B cell (primary cell): ENCODE measurements at regions not wholly inside any gene's neighbourhood (a gene's known extent, or its start where the extent isn't known, plus 50 kb on each side); places are given as distances from the start of the nearest gene placed in this dataset.

Experiments used
- ATAC-seq: fragments of 200-7000 bp; cut with Tn5 transposase; one replicate; pipeline ENCODE4 v1.10.0; 2021; ENCODE audit warnings: low read depth, mild to moderate bottlenecking, moderate number of reproducible peaks, moderate library complexity
- CTCF ChIA-PET: fragments of 350-600 bp; sonication (Branson Sonifier 250); formaldehyde crosslinking; loops from one replicate; lab custom pipeline; 2021; ENCODE audit warnings: antibody characterized with exemption, inconsistent platforms; lab: Charles Lee
- POLR2A ChIA-PET: fragments of 350-600 bp; sonication (Branson Sonifier 250); formaldehyde crosslinking; loops from one replicate; lab custom pipeline; 2021; ENCODE audit warnings: antibody characterized with exemption; lab: Charles Lee
- DNase-seq: peaks from one replicate; pipeline ENCODE4 v3.0.0; 2013
- H2AFZ ChIP-seq: 2 replicates; pipeline ENCODE4 v1.6.1; 2012; ENCODE audit warnings: mild to moderate bottlenecking, low read depth, low read length; ENCODE audit not compliant: insufficient read depth, poor library complexity, severe bottlenecking
- H3K27ac ChIP-seq, 2 donors: 1 replicate in 1 of 2; 2 replicates in 1 of 2; pipeline ENCODE4 v1.5.1; 2012 to 2013; ENCODE audit warnings: low read length in 2 of 2, mild to moderate bottlenecking in 2 of 2, moderate library complexity in 1 of 2
- H3K27me3 ChIP-seq, 4 experiments: fragments of 200-600 bp in 1 of 4; sonication (generic) in 1 of 4; replicated peaks in 1 of 4; 1 replicate in 2 of 4; 2 replicates in 2 of 4; pipeline versions ENCODE4 v1.6.1 to v1.7.0; 2013 to 2016; ENCODE audit warnings: low read length in 3 of 4, mild to moderate bottlenecking in 2 of 4, mixed read lengths in 1 of 4, moderate library complexity in 1 of 4; ENCODE audit not compliant: insufficient read depth in 4 of 4, control insufficient read depth in 3 of 4; ENCODE audit errors: control extremely low read depth in 1 of 4
- H3K36me3 ChIP-seq, 2 experiments: replicated peaks in 1 of 2; 1 replicate in 1 of 2; 2 replicates in 1 of 2; pipeline versions ENCODE4 v1.6.1 to v1.7.1; 2013; ENCODE audit warnings: low read length in 1 of 2; ENCODE audit not compliant: insufficient read depth in 2 of 2, control insufficient read depth in 1 of 2; ENCODE audit errors: control extremely low read depth in 1 of 2, extremely low read depth in 1 of 2
- H3K4me1 ChIP-seq, 2 donors: fragments of 200-600 bp in 1 of 2; sonication (generic) in 1 of 2; 1 replicate in 1 of 2; 2 replicates in 1 of 2; pipeline versions ENCODE4 v1.5.1 to v1.6.1; 2013 to 2017; ENCODE audit warnings: low read length in 2 of 2; ENCODE audit not compliant: control insufficient read depth in 2 of 2, insufficient read depth in 2 of 2
- H3K4me2 ChIP-seq: replicated peaks from 2 replicates; pipeline ENCODE3; 2012; ENCODE audit warnings: mild to moderate bottlenecking, low read depth, low read length; ENCODE audit not compliant: poor library complexity, severe bottlenecking
- H3K4me3 ChIP-seq, 5 experiments: fragments of 200-600 bp in 1 of 5; sonication (generic) in 1 of 5; 1 replicate in 3 of 5; 2 replicates in 2 of 5; pipeline versions ENCODE4 v1.5.1 to v1.7.0; 2011 to 2016; ENCODE audit warnings: low read length in 4 of 5, mild to moderate bottlenecking in 4 of 5, low read depth in 2 of 5, control low read depth in 1 of 5, moderate library complexity in 1 of 5; ENCODE audit not compliant: insufficient read depth in 1 of 5; ENCODE audit errors: control extremely low read depth in 1 of 5, extremely low read depth in 1 of 5
- H3K79me2 ChIP-seq: fragments of 200-600 bp; sonication (generic); one replicate; pipeline ENCODE4 v1.6.0; 2016; ENCODE audit warnings: low read length; ENCODE audit not compliant: control insufficient read depth, insufficient read depth
- H3K9ac ChIP-seq: fragments of 200-600 bp; sonication (generic); 2 replicates; pipeline ENCODE4 v1.6.1; 2017; ENCODE audit warnings: mild to moderate bottlenecking, low read length, moderate library complexity
- H3K9me3 ChIP-seq, 3 donors: one replicate each; pipeline versions ENCODE4 v1.6.1 to v1.7.1; 2013; ENCODE audit warnings: low read length in 2 of 3; ENCODE audit not compliant: control insufficient read depth in 2 of 3, insufficient read depth in 1 of 3; ENCODE audit errors: control extremely low read depth in 1 of 3
- H4K20me1 ChIP-seq: 2 replicates; pipeline ENCODE4 v1.6.0; 2012; ENCODE audit warnings: mild to moderate bottlenecking, low read length; ENCODE audit not compliant: insufficient read depth, control insufficient read depth, poor library complexity, severe bottlenecking
- H3K27ac Mint-ChIP-seq: one replicate; pipeline ENCODE4 v1.8.0; 2021; ENCODE audit warnings: mixed read lengths
- H3K27me3 Mint-ChIP-seq: one replicate; pipeline ENCODE4 v1.8.0; 2021; ENCODE audit warnings: mixed read lengths
- H3K4me1 Mint-ChIP-seq: one replicate; pipeline ENCODE4 v1.8.0; 2021; ENCODE audit warnings: mixed read lengths
- H3K4me3 Mint-ChIP-seq: one replicate; pipeline ENCODE4 v1.8.0; 2021; ENCODE audit warnings: mixed read lengths
- H3K9me3 Mint-ChIP-seq: one replicate; pipeline ENCODE4 v1.8.0; 2022; ENCODE audit warnings: mixed read lengths; ENCODE audit not compliant: insufficient read depth
- CTCF ChIP-seq: fragments of 200-600 bp; IDR thresholded peaks from one replicate; pipeline ENCODE4 v1.8.0; 2022; ENCODE audit warnings: antibody characterized with exemption, mild to moderate bottlenecking
- EZH2 ChIP-seq: IDR thresholded peaks from 2 replicates; pipeline ENCODE4 v1.6.1; 2012; ENCODE audit warnings: borderline replicate concordance, low read depth, mild to moderate bottlenecking, moderate library complexity, low read length; ENCODE audit not compliant: insufficient read depth, poor library complexity, severe bottlenecking
- whole genome bisulfite sequencing: methylation state at CpG from one replicate; pipeline ENCODE4 v1.1.5; 2013; ENCODE audit warnings: missing lambda C conversion rate; ENCODE audit not compliant: insufficient coverage; 5-methylcytosine and 5-hydroxymethylcytosine counted together
- intact Hi-C: fragments of 100-400 bp; cut with micrococcal nuclease; formaldehyde crosslinking; loops from one replicate; pipeline ENCODE4 v1.10.0; 2022

GRCh38 chr13:79779761-79780160, 298.8 kb downstream of the NDFIP2 start:
- H3K27me3 ChIP-seq = no peaks in the 10 kb centered on the region
- H3K36me3 ChIP-seq = no peaks in the 10 kb centered on the region
- POLR2A ChIA-PET = no interaction called here
- TF ChIP-seq EZH2 (no peak), CTCF (no peak)
- Mint-ChIP-seq H3K4me3 (no peak overlapping the region), H3K4me1 (no peaks in the 10 kb centered on the region), H3K27ac (no peak overlapping the region), H3K9me3 (no peaks in the 10 kb centered on the region), H3K27me3 (no peaks in the 10 kb centered on the region)
- H3K4me2 ChIP-seq = no peak overlapping the region
- ATAC-seq (no peak), DNase-seq (no peak)
- intact Hi-C loops = no loop called here
- no peak overlapping the region for H3K9ac ChIP-seq
- CTCF ChIA-PET = no interaction called here
- 100% methylated on average over 1 of the region's 1 CpG for WGBS
- H3K4me3 ChIP-seq = no peak overlapping the region
- no peaks in the 10 kb centered on the region for H3K9me3 ChIP-seq
- H3K79me2 ChIP-seq = no peaks in the 10 kb centered on the region
- H2AFZ ChIP-seq = no peak overlapping the region
- no peak overlapping the region for H3K27ac ChIP-seq
- H4K20me1 ChIP-seq = no peaks in the 10 kb centered on the region
- H3K4me1 ChIP-seq = no peaks in the 10 kb centered on the region

DNA sequence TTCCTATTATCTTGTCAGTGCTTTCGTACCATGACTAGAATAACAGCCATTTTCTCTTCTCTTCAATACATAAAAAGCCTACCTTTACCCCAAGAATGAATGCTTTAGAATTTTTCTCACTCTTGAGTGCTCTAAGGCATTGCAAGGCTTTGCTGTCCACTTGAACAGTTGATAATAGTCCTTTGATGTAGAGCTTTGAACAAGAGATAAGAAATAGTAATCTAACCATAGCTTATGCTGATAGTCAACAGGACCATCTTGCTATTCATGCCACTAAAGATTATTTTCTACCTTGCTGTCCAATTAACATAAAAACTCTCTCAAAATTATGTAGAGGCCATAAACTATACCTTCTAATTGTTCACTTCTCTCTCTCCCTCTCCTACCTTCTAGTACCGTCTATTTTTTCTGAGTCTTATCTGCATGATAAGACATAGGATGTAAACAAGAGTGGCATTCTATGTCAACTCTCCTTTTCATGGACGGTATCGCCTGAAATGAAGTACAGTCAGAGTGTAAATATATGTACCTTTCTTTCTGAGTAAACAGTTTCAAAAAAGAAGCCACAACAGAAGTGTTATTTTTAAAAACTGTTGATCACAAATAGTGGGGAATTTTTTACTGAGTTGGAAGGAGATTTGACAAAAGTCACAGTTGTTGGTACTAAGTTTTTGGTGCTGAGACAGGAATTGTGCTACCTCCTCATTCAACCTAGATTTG, 297.9 kb downstream of the NDFIP2 start:
- DNase-seq (no peak), ATAC-seq (no peak)
- Mint-ChIP-seq H3K9me3 (no peaks in the 10 kb centered on the region), H3K27me3 (peaks cover 5% of the 10 kb centered on the region), H3K4me3 (no peak overlapping the region), H3K4me1 (no peaks in the 10 kb centered on the region), H3K27ac (no peak overlapping the region)
- no peak overlapping the region for H3K4me3 ChIP-seq
- no peak overlapping the region for H2AFZ ChIP-seq
- no peaks in the 10 kb centered on the region for H3K36me3 ChIP-seq
- no peaks in the 10 kb centered on the region for H3K27me3 ChIP-seq
- no peak overlapping the region for H3K9ac ChIP-seq
- H3K4me1 ChIP-seq = no peaks in the 10 kb centered on the region
- WGBS = 89% methylated on average over 1 of the region's 4 CpGs
- POLR2A ChIA-PET = no interaction called here
- H3K9me3 ChIP-seq = no peaks in the 10 kb centered on the region
- no peak for TF ChIP-seq CTCF
- TF ChIP-seq EZH2 = no peak
- no peak overlapping the region for H3K27ac ChIP-seq
- H3K79me2 ChIP-seq = no peaks in the 10 kb centered on the region
- no peak overlapping the region for H3K4me2 ChIP-seq
- CTCF ChIA-PET = no interaction called here
- intact Hi-C loops = no loop called here
- H4K20me1 ChIP-seq = no peaks in the 10 kb centered on the region
